NCI-H2029 (cell line): ENCODE measurements at regions not wholly inside any gene's neighbourhood (a gene's known extent, or its start where the extent isn't known, plus 50 kb on each side); places are given as distances from the start of the nearest gene placed in this dataset.

Experiments used
- DNase-seq: peaks from one replicate; lab custom pipeline; 2025; lab: John Stamatoyannopoulos, UW

GRCh38 chr22:48438800-48439559, 1388.7 kb downstream of the BRD1 start:
- no peak for DNase-seq

- DNase-seq: no peak
These were observed 1389.6 kb downstream of the BRD1 start for GRCh38 chr22:48438096-48438495.

GRCh38 chr22:48436201-48436931, 1391.3 kb downstream of the BRD1 start:
- DNase-seq: no peak

DNA sequence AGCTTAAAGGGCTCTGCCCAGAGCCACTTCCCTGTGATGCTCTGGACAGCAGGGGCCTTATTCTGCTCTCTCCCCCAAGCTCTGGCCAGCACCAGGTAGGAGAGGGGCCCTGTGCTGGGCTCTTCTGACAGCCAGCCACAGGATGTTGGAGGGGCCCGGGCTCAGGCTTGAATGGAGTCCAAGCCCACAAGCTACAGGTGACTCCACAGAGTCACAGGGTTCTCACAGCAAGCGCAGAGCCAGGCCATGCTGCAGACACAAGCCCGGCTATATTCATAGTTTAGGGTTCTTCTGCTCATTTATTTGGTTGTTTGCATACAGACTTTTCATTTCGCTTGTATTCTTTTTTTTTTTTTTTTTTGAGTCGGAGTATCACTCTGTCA, 1392.8 kb downstream of the BRD1 start:
- no peak for DNase-seq

- DNase-seq: no peak
These were observed 1393.4 kb downstream of the BRD1 start for GRCh38 chr22:48434156-48434867.

DNA sequence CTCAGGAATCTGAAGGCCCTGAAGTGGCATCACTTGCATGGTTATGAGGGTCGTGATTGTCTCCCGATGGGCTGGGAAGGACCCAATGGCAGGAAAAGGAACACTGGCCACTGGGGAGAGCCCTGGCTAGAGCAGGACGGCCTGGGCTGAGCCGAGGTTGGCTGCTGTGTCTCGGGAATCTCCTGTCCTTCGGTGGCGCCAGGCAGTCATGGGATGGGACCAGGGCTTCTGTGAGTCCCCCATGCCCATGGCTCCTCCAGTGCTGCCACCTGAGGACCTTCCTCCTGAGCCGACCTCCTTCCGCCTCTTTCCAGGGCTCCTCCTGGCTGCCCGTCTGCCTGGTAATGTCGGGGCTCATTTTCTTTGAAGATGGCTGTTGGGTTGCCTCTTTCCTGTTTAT, 1394.0 kb downstream of the BRD1 start:
- no peak for DNase-seq

DNA sequence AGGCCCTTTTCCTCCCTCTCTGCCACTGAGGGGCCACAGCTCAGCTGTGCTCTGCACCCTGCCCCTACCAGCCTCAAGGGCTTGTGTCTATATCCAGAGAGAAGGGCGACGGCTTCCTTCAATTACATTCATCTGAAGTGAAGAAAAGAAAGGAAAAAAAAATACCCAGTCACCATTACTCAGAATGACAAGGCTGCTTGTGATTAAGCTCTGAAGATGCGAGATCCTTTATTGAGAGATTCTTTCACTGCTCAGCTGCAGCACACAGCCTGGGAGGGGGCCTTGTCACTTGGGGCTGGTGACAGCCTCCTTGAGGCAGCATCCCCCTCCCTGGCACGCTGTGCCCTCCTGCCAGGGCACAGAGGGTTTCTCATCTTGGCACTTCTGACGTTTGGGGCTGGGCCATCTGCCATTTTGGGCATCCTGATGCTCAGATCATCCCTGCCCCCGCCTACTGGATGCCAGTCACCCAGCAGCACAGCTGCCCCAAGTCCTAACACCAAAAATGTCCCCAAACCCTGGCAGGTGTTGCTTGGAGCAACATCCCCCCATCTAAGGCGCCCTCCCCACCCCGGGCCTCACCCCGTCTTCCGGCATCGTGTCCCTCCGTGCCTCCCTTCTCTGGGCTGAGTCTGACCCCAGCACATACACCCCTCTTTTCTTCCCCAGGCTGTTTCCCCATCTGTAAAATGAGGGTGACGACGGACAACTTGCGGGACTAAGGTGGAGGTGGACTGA, 1394.7 kb downstream of the BRD1 start:
- DNase-seq: no peak

DNA sequence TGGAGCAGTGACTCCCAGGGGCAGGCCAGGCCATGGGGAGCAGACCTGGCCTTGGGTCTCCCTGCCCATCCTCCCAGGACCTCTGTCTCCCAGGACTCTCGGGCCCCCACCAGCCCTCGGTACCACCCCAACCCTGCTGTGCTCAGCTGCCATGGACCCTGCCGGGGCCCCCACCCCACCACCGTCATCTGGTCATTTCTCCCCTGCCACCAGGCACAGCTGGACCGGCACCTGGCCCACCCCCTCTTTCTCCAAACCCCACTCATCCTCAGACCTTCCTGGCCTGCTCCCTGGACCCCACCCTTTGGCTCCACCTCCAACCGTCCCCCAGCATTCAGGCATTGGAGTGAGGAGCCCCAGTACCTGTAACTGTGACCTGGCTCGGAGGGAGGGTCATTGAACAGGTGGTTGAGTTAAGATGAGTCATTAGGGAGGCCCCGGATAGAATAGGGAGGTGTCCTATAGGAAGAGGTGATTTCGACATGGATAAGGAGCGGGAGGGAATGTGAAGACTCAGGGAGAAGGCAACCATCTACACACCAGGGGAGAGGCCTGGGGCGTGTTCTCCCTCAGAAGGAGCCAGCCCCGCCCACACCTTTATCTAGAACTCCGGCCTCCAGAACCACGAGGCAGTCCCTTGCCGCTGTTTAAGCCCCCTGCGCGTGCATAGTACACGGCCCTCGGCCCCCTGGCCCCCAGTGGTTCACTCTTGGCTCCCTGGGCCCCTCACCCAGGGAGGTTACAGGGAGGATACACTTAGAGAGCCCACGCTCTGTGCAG, 1395.9 kb downstream of the BRD1 start:
- DNase-seq: no peak

DNA sequence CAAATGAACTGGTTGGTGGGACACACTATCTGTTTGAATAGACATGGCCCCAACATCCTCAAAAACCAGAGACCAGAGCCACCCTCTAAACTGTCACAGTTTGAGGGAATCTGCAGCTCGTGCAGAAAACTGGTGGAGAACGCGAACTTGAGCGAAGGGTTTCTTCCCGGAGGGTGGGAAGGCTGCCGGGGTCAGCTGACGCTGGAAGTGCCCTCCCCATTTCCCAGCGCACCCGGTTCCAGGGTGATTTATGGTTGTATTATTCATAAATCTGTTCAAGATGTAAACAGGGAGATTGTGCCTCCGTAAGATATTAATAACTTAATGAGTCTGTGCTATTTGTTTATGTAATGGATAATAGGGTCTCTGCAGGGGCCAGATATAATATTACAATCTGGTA, 1396.7 kb downstream of the BRD1 start:
- DNase-seq: no peak

DNA sequence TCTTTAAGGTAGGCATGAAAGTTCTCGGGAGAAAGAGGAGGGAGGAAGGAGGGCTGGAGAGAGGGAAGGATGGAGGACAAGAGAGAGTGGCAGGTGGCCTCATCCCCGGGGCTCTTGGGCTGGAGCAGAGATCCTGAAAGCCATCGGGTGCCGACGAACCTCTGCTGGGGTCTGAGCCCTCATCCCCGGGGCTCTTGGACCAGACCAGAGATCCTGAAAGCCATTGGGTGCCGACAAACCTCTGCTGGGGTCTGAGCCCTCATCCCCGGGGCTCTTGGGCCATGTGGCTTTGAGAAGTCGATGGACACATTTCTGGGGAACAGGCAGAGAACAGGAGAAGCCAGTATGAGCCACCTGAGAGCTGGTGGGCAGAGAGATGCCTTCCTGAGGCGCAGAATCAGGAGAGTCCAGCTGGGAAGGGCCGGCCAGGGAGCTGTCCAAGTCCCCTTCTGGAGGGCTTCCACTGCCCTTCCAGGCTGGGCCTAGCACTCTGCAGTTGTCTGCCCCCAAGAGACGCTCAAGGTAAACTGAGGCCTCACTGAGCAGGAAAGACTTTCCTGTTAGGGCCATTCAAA, 1398.1 kb downstream of the BRD1 start:
- no peak for DNase-seq

GRCh38 chr22:48428631-48429371, 1398.9 kb downstream of the BRD1 start:
- DNase-seq: no peak

GRCh38 chr22:48427731-48428211, 1399.9 kb downstream of the BRD1 start:
- DNase-seq: no peak

DNA sequence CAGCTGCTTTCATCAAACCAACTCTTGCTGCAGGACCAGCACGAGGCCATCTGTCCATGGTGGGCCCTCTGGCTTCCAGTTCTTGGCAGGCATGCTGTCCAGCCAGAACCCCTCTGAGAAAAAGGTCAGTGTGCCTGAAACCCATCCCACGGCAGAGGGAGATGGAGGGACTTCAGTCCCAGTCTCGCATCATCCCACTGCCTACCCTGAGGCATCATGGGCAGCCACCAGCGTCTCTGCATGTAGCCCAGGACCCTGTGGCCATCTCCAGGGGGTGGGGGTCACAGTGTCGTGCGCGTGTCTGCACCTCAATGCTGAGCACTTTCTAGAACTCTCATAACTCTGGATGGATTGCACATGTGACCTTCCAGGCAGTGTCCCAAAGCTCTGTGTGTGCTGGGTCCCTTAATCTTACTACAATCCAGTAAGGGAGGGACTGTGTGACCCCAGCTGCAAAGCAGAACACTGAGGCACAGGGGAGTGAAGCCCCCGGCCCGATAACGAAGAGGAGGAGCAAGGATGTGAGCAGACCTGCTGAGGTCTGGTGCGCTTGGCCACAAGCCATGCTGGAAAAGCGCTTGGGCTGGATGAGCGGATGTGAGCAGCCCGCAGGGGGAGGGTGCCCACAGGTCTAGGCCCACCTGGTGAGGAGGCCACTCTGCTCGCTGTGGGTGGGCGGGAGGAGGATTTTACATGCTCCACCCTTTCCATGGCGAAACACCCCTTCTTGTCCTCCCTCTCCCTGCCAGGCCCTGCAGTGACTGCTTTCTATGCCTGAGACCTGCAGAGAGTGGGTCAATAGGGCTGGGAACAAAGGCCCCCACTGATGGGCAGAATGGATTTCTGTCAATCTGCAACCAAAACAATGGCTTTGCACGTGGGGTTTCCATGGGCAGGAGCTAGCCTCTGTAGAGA, 1401.0 kb downstream of the BRD1 start:
- DNase-seq: no peak

- DNase-seq: no peak
These were observed 1402.0 kb downstream of the BRD1 start for GRCh38 chr22:48425641-48426040.

- no peak for DNase-seq
These were observed 1402.6 kb downstream of the BRD1 start for GRCh38 chr22:48425091-48425506.

DNA sequence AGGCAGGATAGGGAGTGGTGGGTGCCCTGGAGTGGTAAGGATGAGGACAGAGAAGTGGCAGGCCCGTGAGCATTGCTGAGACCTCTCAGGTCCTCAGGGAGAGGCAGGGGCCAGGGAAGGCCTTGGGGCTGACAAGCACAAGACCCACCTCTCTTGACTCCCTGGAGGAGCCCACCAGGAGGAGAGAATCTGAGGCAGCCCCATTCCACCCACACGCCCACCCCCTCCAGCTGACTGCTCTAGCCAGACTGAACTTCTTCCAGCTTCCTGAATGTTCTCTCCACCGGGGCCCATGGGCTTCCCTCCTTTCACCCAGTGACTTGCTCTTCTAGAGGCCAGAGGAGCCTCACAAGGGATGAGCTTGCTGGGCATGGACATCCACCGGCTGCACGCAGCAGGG, 1403.0 kb downstream of the BRD1 start:
- no peak for DNase-seq

DNA sequence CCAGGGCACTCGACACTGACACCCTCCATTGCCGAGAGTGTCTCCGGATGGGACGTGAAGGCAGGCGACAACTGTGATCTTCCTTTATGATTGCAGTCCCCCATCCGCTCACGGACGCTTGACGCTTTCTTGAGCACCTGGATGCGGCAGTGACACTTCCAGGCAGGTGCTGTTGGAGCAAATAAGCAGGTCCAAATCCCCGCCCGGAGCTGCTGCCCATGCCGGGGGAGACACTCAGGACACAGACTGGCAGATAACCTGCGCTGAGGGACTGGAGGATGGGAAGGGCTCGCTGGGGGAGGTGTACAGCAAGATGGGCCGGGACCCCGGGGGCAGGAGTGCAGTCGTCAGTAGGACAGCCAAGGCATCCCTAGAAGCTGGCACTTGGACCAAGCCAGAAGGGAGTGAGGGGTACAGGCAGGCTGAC, 1403.5 kb downstream of the BRD1 start:
- no peak for DNase-seq

DNA sequence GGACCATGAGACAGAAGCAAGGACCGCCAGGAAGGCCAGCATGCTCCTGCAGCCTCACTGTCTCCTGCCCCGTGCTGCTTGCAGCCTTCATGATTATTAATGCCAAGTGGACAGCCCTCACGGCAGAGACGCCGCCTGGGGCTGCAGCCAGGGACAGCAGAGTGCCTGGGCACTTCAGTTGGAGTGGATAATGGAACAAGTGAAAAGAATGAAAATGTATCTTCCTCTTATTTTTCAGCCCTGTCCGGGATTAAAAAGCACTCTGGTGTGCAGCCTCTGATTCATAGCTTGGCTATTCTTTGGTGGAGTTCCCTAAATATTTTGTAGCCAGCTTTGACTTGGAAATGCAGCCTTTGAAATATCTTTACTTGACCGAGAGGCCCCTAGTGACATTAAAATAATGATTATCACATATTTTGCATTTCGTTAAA, 1404.2 kb downstream of the BRD1 start:
- DNase-seq: peak; percentile 2

DNA sequence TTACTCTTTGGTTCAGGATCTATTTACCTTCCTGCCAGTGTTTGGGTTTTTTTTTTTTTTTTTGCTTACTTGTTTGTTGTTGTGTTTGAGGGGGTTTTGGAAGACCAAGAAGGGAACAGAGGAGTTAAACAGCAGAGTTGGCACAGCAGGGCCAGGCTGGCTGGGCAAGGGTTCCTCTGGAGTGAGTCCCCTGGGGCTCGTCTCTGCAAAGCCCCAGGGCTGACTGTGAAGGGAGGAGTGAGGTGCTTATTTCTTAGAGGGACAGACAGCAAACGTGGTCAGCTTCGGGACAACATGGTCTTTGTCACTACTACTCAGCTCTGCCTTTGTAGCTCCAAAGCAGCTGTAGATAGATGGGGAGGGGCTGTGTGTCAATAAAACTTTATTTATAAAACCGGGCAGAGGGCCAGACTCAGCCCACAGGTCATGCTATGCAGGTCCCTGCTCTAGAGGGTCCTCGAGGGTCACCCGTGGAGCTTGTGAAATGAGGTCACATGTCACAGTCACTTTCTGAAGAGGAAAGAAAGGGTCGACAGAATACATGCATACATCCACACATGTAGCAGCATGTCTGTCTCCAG, 1404.7 kb downstream of the BRD1 start:
- DNase-seq: no peak
